Naive B cell (primary cell): ENCODE measurements at regions not wholly inside any gene's neighbourhood (a gene's known extent, or its start where the extent isn't known, plus 50 kb on each side); places are given as distances from the start of the nearest gene placed in this dataset.

Experiments
- ATAC-seq, 2 donors: fragments of 150-1000 bp; cut with Tn5 transposase; 2 replicates each; pipeline ENCODE4 v1.10.0; 2021; ENCODE audit warnings: low read depth in 2 of 2, mild to moderate bottlenecking in 2 of 2, moderate library complexity in 2 of 2
- DNase-seq: peaks from one replicate; pipeline ENCODE4 v3.0.0; 2022
- H3K27ac Mint-ChIP-seq, 6 donors: one replicate each; pipeline ENCODE4 v1.8.0; 2020 to 2022; ENCODE audit warnings: mild to moderate bottlenecking in 6 of 6, mixed read lengths in 6 of 6, moderate library complexity in 5 of 6, inconsistent platforms in 2 of 6
- H3K27me3 Mint-ChIP-seq, 3 donors: one replicate each; pipeline ENCODE4 v1.8.0; 2021 to 2022; ENCODE audit warnings: mixed read lengths in 3 of 3, mild to moderate bottlenecking in 1 of 3
- H3K36me3 Mint-ChIP-seq, 2 donors: one replicate each; pipeline ENCODE4 v1.8.0; 2020 to 2022; ENCODE audit warnings: mixed read lengths in 2 of 2, inconsistent platforms in 1 of 2, mild to moderate bottlenecking in 1 of 2
- H3K4me1 Mint-ChIP-seq, 3 donors: one replicate each; pipeline ENCODE4 v1.8.0; 2020 to 2022; ENCODE audit warnings: mixed read lengths in 3 of 3, inconsistent platforms in 1 of 3, mild to moderate bottlenecking in 1 of 3, moderate library complexity in 1 of 3
- H3K4me3 Mint-ChIP-seq, 8 donors: one replicate each; pipeline ENCODE4 v1.8.0; 2020 to 2022; ENCODE audit warnings: mild to moderate bottlenecking in 8 of 8, mixed read lengths in 8 of 8, moderate library complexity in 8 of 8, inconsistent platforms in 2 of 8
- H3K9me3 Mint-ChIP-seq, 7 donors: one replicate each; pipeline ENCODE4 v1.8.0; 2020 to 2022; ENCODE audit warnings: mixed read lengths in 7 of 7, mild to moderate bottlenecking in 5 of 7, inconsistent platforms in 2 of 7, moderate library complexity in 1 of 7

DNA sequence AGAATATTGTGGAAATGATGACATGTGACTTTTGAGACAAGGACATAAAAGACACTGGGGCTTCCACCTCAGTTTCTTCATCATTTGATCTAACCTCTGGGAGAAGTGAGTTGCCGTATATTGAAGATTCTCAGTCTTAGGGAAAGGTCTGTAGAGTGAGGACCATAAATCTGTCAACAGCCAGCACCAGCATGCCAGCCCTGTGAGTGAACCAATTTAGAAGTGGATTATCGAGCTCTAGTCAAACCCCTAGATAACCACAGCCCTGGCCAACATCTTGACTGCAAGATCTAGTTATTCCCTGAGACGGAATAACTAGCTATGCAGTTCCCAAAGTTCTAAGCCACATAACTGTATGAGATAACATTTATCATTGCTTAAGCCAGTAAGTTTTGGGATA is 108.8 kb upstream of the PTPRR start:
- no peaks in the 10 kb centered on the region for H3K4me1 Mint-ChIP-seq
- ATAC-seq (no peak), DNase-seq (no peak)
- H3K4me3 Mint-ChIP-seq = no peak overlapping the region
- H3K36me3 Mint-ChIP-seq = no peaks in the 10 kb centered on the region
- H3K9me3 Mint-ChIP-seq = no peaks in the 10 kb centered on the region
- no peaks in the 10 kb centered on the region for H3K27me3 Mint-ChIP-seq
- H3K27ac Mint-ChIP-seq = no peak overlapping the region

DNA sequence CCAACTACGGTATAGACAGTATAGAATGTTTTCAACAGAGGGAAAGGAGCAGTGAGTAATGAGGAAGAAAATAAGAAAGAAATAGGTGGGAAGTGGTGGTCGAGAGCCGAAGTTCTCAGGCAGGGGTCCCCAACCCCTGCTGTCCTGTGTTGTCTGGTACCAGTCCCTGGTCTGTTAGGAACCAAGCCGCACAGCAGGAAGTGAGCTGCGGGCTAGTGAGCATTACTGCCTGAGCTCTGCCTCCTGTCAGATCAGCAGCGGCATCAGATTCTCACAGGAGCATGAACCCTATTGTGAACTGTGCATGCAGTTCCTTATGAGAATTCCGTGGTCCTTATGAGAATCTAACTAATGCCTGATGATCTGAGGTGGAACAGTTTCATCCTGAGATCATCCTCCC is 107.3 kb upstream of the PTPRR start:
- no peaks in the 10 kb centered on the region for H3K4me1 Mint-ChIP-seq
- H3K27me3 Mint-ChIP-seq = no peaks in the 10 kb centered on the region
- no peaks in the 10 kb centered on the region for H3K36me3 Mint-ChIP-seq
- DNase-seq (no peak), ATAC-seq (no peak)
- H3K27ac Mint-ChIP-seq = no peak overlapping the region
- H3K9me3 Mint-ChIP-seq = no peaks in the 10 kb centered on the region
- H3K4me3 Mint-ChIP-seq = no peak overlapping the region

- Mint-ChIP-seq H3K9me3 (no peaks in the 10 kb centered on the region), H3K27me3 (no peaks in the 10 kb centered on the region), H3K4me3 (no peak overlapping the region), H3K36me3 (no peaks in the 10 kb centered on the region), H3K4me1 (no peaks in the 10 kb centered on the region), H3K27ac (no peak overlapping the region)
- DNase-seq (no peak), ATAC-seq (no peak)
These were observed 104.3 kb upstream of the PTPRR start for GRCh38 chr12:71024827-71025226.

DNA sequence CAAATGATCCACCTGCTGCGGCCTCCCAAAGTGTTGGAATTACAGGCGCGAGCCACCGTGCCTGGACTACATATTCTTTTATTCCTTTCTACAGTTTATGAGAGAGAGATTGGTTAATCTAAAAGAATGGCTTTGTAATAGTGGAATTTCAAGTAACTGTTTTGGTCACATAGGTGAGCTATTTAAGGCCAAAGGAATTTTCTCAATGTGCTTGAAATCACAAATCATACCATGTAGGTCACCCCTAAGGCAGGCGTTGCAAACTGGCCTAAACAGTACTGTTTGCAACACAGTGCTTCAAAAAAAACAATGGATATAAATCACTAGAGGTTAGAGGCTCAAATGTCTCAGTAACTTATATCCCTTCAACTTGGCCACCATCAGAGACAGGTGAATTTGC is 103.7 kb upstream of the PTPRR start:
- H3K4me1 Mint-ChIP-seq = no peaks in the 10 kb centered on the region
- DNase-seq (no peak), ATAC-seq (no peak)
- H3K27me3 Mint-ChIP-seq = no peaks in the 10 kb centered on the region
- no peak overlapping the region for H3K4me3 Mint-ChIP-seq
- no peaks in the 10 kb centered on the region for H3K9me3 Mint-ChIP-seq
- no peak overlapping the region for H3K27ac Mint-ChIP-seq
- no peaks in the 10 kb centered on the region for H3K36me3 Mint-ChIP-seq

- peaks cover 0 to 4% (median 1%) of the 10 kb centered on the region in 7 donors for H3K9me3 Mint-ChIP-seq
- H3K27ac Mint-ChIP-seq = no peak overlapping the region
- H3K4me1 Mint-ChIP-seq = no peaks in the 10 kb centered on the region
- no peaks in the 10 kb centered on the region for H3K27me3 Mint-ChIP-seq
- H3K4me3 Mint-ChIP-seq = no peak overlapping the region
- ATAC-seq (no peak), DNase-seq (no peak)
- no peaks in the 10 kb centered on the region for H3K36me3 Mint-ChIP-seq
These were observed 101.0 kb upstream of the PTPRR start for GRCh38 chr12:71021491-71021890.

- peaks cover 0 to 4% (median 2%) of the 10 kb centered on the region in 7 donors for H3K9me3 Mint-ChIP-seq
- H3K27me3 Mint-ChIP-seq = no peaks in the 10 kb centered on the region
- no peak overlapping the region for H3K27ac Mint-ChIP-seq
- no peak for ATAC-seq
- DNase-seq = no peak
- no peaks in the 10 kb centered on the region for H3K4me1 Mint-ChIP-seq
- no peak overlapping the region for H3K4me3 Mint-ChIP-seq
- H3K36me3 Mint-ChIP-seq = no peaks in the 10 kb centered on the region
These were observed 98.8 kb upstream of the PTPRR start for GRCh38 chr12:71019282-71019831.

GRCh38 chr12:71018682-71019081 is 98.1 kb upstream of the PTPRR start:
- no peaks in the 10 kb centered on the region for H3K4me1 Mint-ChIP-seq
- ATAC-seq (no peak), DNase-seq (no peak)
- H3K9me3 Mint-ChIP-seq = peaks cover 0 to 4% (median 2%) of the 10 kb centered on the region in 7 donors
- no peaks in the 10 kb centered on the region for H3K27me3 Mint-ChIP-seq
- no peaks in the 10 kb centered on the region for H3K36me3 Mint-ChIP-seq
- no peak overlapping the region for H3K4me3 Mint-ChIP-seq
- no peak overlapping the region for H3K27ac Mint-ChIP-seq

DNA sequence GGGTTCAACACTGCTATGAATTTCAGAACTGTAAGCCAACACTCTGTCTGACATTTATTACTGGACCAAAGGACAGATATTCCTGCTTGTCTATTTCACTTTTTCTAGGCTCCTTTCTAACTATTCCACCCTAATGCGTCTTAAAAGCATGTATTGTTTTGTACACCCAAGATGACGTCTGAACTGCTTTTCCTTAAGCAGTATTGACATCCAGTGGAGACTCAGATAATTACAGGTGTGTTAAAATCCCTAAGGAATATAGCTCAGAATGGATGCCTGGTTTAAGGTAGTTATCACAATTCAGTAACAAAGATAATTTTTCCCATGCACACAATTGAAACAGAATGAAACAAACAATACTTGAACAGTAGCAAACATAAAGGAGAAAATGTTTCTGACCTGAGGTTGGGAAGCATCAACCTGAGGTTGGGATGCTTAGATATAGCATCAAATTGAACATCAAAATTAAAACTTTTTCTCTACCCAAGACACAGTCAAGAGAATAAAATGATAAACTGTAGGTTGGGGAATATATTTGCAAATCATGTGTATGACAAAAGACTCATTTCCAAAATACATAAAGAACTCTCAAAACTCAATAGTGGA is 93.7 kb upstream of the PTPRR start:
- H3K4me1 Mint-ChIP-seq = no peaks in the 10 kb centered on the region
- H3K36me3 Mint-ChIP-seq = no peaks in the 10 kb centered on the region
- ATAC-seq = no peak
- no peak overlapping the region for H3K4me3 Mint-ChIP-seq
- peaks cover 0 to 4% (median 2%) of the 10 kb centered on the region in 7 donors for H3K9me3 Mint-ChIP-seq
- DNase-seq = no peak
- H3K27me3 Mint-ChIP-seq = no peaks in the 10 kb centered on the region
- no peak overlapping the region for H3K27ac Mint-ChIP-seq

GRCh38 chr12:71011261-71011660 is 90.7 kb upstream of the PTPRR start:
- Mint-ChIP-seq H3K27ac (no peak overlapping the region), H3K4me1 (no peaks in the 10 kb centered on the region), H3K36me3 (no peaks in the 10 kb centered on the region), H3K4me3 (no peak overlapping the region), H3K9me3 (peaks cover 0 to 2% (median 0%) of the 10 kb centered on the region in 7 donors), H3K27me3 (no peaks in the 10 kb centered on the region)
- ATAC-seq (no peak), DNase-seq (no peak)

- DNase-seq (no peak), ATAC-seq (no peak)
- Mint-ChIP-seq H3K27me3 (no peaks in the 10 kb centered on the region), H3K27ac (no peak overlapping the region), H3K4me3 (no peak overlapping the region), H3K36me3 (no peaks in the 10 kb centered on the region), H3K4me1 (no peaks in the 10 kb centered on the region), H3K9me3 (peaks cover 0 to 2% (median 0%) of the 10 kb centered on the region in 7 donors)
These were observed 89.6 kb upstream of the PTPRR start for GRCh38 chr12:71010143-71010479.

GRCh38 chr12:71009430-71010142 is 89.0 kb upstream of the PTPRR start:
- Mint-ChIP-seq H3K27ac (no peak overlapping the region), H3K4me3 (no peak overlapping the region), H3K9me3 (peaks cover 0 to 3% (median 0%) of the 10 kb centered on the region in 7 donors), H3K27me3 (no peaks in the 10 kb centered on the region), H3K4me1 (no peaks in the 10 kb centered on the region), H3K36me3 (no peaks in the 10 kb centered on the region)
- ATAC-seq (no peak), DNase-seq (no peak)

- H3K27me3 Mint-ChIP-seq = no peaks in the 10 kb centered on the region
- ATAC-seq = no peak
- H3K27ac Mint-ChIP-seq = no peak overlapping the region
- H3K4me3 Mint-ChIP-seq = no peak overlapping the region
- H3K9me3 Mint-ChIP-seq = peaks cover 0 to 3% (median 0%) of the 10 kb centered on the region in 7 donors
- no peak for DNase-seq
- no peaks in the 10 kb centered on the region for H3K4me1 Mint-ChIP-seq
- no peaks in the 10 kb centered on the region for H3K36me3 Mint-ChIP-seq
These were observed 88.1 kb upstream of the PTPRR start for GRCh38 chr12:71008616-71009015.

DNA sequence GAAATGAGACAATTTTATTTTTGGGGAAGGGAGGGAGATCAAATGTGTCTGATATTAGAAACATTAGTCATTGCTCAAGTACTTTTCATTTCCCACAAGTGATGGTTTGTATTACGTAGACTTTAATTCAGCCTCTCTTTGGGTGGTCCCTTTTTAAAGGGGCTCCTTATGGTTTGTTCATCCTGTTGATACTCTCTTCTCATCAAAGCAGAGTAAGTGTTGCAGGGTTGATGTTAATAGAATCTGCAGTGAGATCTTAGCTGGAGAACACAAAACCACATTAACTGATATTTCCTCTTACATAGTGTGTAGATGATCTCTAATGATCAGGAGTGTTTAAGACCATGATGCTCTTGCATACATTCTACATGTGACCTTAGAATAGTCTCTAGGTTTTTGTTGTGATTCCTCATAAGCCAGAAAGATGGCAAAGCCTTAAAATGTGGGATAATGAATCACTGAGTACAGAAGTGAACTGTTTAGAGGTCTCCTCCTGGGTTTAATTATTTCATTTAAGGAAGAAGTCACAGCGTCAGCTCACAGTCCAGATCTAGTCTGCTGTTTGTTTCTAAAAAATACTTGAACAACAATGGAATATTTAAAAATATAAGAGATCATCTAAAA is 87.4 kb upstream of the PTPRR start:
- ATAC-seq = no peak
- no peak for DNase-seq
- Mint-ChIP-seq H3K9me3 (peaks cover 0 to 3% (median 0%) of the 10 kb centered on the region in 7 donors), H3K36me3 (no peaks in the 10 kb centered on the region), H3K4me3 (no peak overlapping the region), H3K27ac (no peak overlapping the region), H3K27me3 (no peaks in the 10 kb centered on the region), H3K4me1 (no peaks in the 10 kb centered on the region)

GRCh38 chr12:71007020-71007419 is 86.5 kb upstream of the PTPRR start:
- DNase-seq (no peak), ATAC-seq (no peak)
- Mint-ChIP-seq H3K27me3 (no peaks in the 10 kb centered on the region), H3K36me3 (no peaks in the 10 kb centered on the region), H3K27ac (peak overlapping the region in 1 of 6 donors; percentile 34), H3K9me3 (peaks cover 0 to 3% (median 0%) of the 10 kb centered on the region in 7 donors), H3K4me3 (no peak overlapping the region), H3K4me1 (no peaks in the 10 kb centered on the region)
